GM21737 (cell line): ENCODE measurements at regions not wholly inside any gene's neighbourhood (a gene's known extent, or its start where the extent isn't known, plus 50 kb on each side); places are given as distances from the start of the nearest gene placed in this dataset.
"Not testable (repeated sequence)": the region's sequence is repeated elsewhere in the genome, so short reads cannot be mapped to it uniquely, and the experiment has no call there.

Experiments
- ATAC-seq: cut with Tn5 transposase; IDR thresholded peaks from one replicate; pipeline ENCODE4 v1.9.1; 2021; ENCODE audit warnings: mild to moderate bottlenecking, moderate library complexity; ENCODE audit not compliant: unreplicated experiment

DNA sequence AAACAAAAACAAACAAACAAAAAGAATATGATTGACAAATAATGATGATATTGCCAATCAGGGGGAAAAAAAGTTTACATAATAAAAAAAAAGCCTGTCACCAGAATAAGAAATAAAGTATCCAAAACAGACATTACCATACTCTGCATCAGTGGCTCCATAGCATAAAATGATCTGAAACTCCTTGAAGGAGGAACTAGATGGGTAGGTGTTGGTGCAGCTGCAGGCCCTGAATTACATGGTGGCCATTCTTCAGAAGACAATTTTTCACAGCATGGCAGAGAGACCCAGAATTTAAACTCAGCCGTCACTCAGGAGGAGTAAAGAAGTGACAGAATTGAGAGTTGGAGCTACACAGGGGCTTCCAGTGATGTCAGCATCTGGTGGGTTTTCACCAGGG lies 60.2 kb downstream of the GLUL start:
- ATAC-seq, result no peak

DNA sequence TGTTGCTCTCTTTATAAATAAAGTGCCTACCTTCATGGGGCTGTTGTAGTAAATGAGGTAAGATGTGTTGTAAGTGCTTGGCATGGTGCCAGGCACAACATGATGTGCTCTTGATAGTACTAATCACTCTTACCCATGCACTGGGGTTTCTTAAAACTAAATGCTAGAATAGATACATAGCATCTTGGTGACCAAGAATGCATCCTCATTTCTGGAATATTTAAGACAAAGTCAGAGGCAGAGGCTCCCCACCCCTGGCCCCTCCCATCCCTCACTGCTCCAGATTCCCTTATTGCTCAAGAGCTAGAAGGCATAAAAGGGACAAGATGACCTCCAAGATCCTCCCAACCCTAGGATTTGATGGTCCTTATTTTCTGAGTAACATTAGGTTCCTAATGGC lies 61.3 kb downstream of the GLUL start:
- ATAC-seq, result no peak

DNA sequence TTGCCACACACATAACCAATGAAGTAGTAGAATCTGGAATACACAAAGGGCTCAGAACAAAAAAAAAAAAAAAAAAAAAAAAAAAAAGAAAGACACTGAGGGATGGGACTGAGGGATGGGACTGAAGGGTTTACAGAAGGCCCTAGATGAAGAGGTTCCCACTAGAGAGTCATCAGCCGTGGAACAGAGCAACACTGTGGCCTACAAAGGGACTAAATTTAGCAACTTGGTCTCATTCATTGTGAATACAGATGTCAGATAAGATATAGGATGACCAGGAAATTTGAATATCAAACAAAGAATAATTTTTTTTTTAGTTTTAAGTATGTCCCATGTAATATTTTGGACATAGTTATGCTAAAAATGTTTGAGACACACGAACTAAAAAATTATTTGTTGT lies 62.1 kb downstream of the GLUL start:
- no peak for ATAC-seq

DNA sequence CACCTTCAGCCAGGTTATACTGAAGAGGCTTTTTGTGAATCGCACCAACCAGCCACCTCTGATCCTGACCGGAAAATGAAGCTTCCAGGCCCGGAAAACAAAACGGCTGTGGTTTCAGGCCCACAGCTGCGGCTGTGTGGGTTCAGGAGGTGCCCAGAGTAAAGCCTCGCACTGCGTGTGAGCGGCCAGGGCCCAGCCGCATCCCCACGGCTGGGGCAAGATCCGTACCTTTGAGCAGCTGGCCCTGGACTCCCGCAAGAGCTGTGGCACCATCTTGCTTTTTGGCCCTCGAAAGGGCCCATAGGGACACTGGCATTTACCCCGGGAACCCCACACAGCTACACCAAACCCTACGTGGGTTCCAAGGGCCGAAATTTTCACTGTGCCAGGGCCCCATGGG lies 63.0 kb downstream of the GLUL start:
- ATAC-seq, result no peak

DNA sequence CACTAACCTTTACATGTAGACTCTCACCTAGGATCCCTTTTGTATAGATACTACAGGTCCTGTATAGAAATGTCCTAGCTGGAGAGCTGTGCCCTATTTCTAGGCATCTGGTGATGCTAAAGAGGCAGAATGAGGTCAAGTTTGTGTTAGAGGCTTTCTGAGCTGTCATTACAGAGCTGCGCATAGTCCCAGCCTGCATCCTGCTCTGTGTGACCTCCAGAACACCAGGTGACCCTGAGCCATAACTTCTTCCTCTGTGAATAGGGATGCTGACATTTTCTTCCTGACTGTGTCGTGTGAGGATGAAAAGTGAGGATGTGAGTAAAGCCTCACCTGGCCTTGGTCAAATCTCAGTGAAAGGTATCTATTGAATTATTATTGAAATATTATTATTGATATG lies 66.3 kb downstream of the GLUL start:
- ATAC-seq, result no peak

DNA sequence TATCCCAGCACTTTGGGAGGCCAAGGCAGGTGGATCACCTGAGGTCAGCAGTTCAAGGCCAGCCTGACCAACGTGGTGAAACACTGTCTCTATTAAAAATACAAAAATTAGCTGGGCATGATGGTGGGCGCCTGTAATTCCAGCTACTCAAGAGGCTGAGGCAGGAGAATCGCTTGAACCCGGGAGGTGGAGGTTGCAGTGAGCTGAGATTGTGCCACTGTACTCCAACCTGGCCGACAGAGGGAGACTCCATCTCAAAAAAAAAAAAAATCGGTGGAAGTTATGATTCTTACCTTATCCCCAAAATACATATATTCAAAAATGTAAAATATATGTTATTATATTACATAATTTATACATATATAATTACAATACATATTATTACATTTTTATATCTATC lies 70.1 kb downstream of the GLUL start:
- not testable (repeated sequence) for ATAC-seq

DNA sequence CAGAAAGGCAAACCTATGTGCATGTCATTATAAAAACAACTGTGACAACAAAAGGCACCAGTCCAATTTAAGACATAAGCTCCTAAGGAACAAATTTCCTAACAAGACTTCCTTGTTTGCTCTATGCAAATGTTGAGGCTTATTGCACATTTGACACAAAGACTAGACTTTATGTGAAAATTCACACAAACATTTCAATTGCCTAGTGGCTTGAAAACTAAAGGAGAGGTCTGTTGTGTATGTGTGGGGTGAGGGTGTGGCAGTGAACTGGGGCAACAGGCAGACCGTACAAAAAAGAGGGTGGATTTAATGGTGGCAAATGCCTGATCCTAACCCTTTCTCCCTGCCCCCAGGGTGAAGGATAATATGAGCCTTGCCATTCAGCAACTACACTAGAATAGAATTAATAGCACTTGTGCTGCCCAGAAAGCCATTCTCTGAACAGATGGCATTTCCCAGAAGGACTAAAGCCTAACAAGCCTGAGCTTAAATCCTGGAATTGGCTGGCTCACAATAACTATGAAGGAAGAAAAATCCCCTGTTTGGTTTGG lies 73.9 kb downstream of the GLUL start:
- no peak for ATAC-seq

DNA sequence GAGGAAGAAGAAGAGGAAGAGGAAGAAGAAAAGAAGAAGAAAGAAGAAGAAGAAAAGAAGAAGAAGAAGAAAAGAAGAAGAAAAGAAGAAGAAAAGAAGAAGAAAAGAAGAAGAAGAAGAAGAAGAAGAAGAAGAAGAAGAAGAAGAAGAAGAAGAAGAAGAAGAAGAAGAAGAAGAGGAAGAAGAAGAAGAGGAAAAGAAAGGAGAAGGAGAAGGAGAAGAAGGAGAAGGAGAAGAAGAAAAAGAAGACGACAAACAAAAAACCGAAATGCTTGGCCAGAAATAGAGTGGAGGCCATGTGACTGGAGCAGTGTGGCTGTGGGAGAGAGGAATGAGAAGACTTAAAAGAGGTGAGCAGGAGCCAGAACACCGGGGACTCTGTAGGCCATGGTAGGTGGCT lies 75.1 kb downstream of the GLUL start:
- not testable (repeated sequence) for ATAC-seq

DNA sequence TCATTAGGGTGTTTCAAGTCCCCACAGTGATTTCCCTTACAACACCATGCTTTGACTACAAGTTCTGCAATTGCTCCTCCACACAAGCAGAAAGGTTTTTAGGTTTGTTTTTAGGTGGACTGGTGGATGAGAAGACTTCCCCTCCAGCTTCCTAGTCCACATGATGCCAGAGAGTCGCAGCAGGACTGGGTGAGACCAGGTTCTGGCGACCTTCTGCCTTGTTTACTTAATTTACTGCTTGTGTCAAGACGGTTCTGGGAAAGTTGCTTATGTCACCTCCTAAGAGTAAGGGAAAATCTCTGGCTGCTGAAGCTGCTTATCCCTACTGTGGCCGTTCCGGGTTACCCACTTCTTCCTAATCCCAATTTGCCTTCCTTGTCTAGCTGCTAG lies 76.4 kb downstream of the GLUL start:
- ATAC-seq, result no peak

DNA sequence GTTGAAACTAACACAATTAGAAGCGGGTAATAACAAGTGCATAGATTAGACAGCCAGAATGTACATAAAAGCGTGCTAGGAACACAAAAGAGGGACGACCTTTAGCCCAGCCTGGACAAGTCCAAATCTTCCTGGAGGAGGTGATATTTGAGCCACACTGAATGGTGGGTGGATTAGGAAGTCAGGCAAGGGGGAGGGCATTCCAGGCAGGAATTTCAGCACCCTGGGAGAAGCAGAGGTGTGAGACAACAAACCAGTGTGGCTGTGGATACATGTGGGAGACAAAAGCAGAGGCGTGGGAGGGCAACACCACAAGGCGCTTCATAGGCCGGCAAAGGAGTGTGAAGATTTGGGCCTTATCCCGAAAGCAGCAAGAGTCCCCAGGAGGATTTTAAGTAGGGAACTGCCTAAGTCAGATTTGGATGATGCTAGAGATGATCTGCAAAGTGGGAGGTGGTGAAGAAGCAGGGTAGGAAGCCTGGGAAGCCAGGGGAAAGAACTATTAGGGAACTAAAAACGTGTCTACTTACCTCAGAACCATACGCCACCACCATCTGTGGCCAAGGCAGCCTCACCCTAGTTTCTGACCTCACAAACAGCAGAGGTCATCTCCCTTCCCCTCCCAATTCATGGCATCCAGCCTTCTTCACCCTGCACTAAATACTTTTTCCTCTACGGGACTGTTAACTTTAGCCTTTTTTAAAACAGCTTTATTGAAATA lies 81.8 kb downstream of the GLUL start:
- ATAC-seq, result no peak

DNA sequence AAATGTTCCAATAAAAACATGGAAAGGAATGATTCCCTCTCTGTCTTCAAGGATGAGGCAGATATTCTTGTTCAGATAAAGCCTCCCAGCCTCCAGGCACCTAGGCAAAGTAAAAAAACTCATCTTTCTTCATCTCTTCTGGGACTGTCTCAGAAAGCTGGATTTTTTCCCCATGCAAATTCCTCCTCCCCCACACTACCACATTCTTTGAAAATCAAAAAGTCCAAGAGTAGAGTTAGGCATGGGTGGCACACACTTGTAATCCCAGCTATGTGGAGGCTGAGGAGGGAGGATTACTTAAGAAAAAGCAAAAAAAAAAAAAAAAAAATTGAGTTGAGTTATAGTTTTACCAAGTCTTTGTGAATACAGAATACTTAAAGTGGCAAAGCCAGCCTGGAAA lies 82.8 kb downstream of the GLUL start:
- no peak for ATAC-seq

DNA sequence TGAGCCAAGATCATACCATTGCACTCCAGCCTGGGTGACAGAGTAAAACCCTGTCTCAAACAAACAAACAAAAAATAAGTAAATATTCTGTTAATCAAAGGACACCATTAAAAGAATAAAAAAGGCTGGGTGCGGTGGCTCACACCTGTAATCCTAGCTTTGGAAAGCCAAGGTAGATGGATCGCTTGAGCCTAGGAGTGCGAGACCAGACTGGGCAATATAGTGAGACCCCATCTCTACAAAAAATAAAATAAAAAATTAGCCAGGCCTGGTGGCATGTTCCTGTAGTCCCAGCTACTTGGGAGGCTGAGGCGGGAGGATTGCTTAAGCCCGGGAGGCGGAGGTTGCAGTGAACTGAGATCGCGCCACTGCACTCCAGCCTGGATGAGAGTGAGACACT lies 84.1 kb downstream of the GLUL start:
- not testable (repeated sequence) for ATAC-seq

DNA sequence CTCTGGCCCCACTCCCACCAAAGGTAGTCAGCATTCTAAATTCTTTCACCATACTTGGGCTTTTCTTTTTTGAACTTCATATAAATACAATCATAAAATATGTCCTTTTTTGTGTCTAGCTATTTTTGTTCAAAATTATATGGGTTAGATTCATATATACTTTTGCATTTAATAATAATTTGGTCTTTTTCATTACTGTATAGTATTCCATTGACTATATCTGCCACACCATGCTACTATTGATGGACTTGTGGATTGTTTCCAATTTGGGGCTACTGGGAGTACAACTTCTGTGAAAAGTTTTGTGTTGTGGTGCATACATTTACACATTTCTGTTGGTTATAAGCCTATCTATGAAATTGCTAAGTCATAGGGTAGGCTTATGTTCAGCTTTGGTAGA lies 85.7 kb downstream of the GLUL start:
- ATAC-seq, result no peak

DNA sequence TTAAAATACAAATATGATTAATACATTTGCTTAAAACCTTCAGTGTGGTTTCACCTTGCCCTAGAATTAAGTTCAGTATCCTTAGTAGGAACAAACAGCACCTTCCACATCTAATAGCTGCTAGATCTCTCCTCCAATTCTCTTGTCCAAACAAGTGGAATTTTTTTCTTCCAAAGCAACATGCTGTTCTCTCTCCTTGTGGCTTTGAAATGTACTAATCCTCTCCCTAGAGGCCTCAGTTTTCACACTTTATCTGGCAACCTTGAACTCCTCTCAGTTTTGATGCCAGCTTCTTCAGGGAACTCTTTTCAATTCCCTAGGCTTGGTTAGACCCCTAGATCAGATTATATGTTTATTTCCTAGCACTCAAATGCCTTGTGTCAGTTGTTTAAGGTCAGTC lies 87.0 kb downstream of the GLUL start:
- ATAC-seq, result no peak

DNA sequence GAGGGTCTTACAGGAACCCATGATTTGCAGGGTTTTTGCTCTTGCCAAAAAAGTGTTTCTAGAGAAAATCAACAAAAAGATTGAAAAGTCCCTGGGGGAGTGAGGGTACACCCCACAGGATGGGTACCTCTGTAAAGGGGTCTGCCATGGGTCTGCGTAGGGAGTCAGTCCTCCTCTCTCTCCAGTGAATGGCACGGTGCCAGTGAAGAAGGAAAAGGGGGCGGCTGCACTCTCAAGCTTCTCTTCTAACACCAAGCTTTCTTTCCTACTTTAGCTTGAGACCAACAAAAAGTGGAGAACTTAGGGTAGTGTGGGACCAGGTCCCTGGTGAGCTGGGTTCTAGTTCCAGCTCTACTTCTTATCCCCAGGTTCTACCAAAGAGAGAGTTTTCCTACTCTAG lies 87.4 kb downstream of the GLUL start:
- no peak for ATAC-seq

DNA sequence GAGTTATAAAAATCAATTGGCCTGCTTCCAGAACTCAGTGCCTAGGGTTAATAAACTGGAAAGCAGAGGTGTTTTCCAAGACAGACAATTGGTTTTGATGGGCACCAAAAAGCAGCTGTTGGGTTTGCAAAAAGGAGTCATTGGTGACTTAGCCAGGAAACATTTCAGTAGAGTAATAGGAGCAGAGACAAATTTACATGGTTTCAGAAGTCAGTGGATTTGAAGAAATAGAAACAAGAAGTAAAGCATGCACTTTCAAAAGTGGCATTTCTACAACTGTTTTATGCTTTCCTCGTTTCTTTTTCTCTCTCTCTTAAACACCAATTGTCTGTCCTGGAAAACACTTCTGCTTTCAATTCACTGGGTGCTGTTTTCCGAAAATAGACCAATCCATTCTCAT lies 87.8 kb downstream of the GLUL start:
- peak; percentile 65 for ATAC-seq

DNA sequence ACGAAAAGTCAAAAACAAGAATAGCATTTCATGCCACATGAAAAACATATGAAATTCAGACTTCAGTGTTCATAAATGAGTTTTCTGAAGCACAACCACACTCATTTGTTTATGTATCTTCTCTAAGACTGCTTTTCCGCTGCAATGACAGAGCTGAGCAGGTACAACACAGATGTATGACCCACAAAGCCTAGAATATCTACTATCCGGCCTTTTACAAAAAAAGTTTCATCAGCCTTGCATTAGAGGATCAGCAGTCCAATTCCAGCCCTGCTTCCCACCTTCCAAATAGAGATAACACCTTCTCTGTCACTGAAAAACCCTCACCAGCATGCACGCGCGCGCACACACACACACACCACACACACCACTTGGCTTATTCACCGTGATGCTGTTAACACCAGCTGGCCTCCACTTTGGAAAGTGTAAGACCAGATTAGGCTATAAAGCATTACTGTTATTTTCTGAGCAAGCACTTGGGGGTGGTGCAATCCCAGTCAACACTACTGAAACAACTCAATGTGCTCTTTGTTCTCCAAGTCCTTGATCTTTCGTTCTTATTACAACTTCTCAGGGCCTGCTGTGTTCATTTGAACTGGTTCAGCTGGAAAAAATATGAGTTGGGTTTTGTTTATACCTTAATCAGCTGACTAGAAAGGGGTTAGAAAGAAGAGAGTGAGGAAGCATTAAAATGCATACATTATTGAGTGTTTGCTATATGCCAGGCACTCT lies 90.0 kb downstream of the GLUL start:
- no peak for ATAC-seq

DNA sequence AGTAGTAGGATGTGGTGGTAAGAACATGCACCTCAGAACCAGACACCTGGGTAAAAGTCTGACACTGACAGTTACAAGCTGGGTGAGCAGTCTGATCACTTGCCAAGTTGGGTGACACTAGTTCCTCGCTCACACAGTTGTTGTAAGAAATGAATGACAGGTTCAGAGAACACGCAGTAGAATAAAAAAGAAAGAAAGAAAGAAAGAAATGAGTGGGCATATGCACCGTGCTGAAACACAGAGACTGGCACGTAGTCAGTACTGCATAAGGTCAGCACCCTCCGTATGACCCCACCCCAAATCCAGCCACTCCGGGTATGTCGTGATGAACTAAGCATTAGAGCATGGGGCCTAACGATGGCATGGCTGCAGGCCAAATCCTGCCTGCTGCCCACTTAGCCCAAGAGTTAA lies 90.6 kb downstream of the GLUL start:
- no peak for ATAC-seq

DNA sequence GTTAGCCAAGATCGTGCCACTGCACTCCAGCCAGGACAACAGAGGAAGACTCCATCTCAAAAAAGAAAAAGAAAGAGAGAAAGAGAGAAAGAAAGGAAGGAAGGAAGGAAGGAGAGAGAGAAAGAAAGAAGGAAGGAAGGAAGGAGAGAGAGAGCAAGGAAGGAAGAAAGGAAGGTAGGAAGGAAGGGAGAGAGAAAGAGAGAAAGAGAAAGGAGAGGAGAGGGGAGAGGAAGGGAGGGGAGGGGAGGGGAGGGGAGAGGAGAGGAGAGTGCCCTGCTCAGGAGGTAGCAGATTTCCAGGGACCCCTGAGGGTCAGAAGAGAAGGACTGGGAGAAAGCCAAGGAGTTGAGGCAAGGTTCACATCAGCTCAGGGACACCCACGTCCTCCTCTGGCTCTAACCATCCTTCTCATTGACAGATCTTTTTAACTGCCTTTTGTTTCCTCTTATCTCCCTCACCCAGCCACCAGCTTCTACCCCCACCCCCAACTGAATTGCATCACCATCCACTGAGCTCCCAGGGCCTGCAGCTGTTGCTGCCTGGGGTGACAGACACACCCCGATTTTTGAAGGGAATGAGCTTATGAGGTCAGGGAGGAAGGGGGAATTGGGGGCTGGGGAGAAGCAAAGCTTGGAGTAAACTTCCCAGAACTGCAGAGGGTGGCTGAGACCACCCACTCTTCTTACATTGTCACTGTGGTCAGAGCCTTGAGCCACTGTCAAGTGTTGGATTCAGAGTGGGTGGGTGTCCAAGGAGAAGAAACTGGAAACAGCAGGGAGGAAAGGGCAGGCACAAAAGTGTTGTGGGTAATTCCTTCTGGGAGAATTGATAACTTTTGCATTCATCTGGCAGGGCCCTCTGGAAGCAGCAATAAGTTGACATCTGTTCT lies 91.6 kb downstream of the GLUL start:
- ATAC-seq, result no peak

DNA sequence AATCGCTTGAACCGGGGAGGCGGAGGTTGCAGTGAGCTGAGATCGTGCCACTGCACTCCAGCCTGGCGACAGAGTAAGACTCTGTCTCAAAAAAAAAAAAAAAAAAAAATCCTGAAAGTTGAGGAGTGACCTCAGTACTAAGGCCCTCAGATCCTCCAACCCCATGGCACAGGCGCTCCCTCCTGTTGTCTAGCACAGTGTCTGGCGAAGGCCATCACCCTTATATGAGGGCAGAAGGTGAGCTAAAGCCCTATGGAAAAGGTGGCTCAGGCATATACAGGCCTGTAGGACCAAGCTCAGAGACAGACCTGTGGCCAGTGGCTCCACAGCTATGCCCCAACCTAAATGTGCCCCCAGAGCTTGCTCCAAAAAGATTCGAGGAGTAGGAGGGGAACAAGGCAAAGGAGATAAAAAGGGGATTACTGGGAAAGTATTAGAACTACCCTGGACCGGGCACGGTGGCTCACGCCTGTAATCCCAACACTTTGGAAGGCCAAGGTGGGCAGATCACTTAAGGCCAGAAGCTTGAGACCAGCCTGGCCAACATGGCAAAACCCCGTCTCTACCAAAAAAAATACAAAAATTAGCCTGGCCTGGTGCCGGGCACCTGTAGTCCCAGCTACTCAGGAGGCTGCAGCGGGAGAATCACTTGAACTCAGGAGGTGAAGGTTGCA lies 92.4 kb downstream of the GLUL start:
- ATAC-seq, result not testable (repeated sequence)

DNA sequence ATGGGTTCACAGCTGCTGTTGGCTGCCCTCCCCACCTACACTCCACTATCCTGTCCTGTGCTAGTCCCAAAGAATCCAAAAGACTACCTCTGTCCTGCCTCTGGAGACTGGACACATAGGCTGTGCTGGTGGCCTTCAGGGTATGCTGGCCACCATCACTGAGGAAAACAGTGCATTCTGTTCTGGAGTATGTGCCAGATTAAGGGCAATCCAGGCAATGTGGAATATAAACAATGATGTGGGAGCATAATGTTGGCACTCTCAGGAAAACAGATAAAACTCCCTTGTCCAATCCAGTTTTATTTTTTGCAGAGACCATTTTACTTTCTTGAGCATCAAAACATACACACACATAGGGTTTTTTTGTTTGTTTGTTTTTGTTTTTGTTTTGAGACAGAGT lies 94.3 kb downstream of the GLUL start:
- no peak for ATAC-seq
